ENCODE measurements at regions not wholly inside any gene's neighbourhood (a gene's known extent, or its start where the extent isn't known, plus 50 kb on each side); places are given as distances from the start of the nearest gene placed in this dataset.

DNA sequence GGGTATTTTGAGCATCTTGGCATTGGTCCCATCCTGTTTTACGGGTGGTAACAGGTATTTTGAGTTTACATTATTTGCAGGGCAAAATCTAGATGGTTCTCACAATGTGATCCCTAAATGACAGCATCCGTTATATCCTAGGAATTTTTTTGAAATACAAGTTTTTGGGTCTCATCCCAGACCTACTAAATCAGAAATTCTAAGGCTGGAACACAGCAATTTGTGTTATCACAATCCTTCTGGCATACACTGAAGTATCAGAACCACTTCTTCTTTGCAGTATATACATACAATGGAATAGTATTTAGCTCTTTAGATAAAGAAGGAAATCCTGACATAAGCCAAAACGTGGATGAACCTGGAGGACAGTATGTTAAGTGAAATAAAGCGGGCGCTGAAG, 104.1 kb upstream of the LSM6 start:
- TF ChIP-seq, protein P1, sequence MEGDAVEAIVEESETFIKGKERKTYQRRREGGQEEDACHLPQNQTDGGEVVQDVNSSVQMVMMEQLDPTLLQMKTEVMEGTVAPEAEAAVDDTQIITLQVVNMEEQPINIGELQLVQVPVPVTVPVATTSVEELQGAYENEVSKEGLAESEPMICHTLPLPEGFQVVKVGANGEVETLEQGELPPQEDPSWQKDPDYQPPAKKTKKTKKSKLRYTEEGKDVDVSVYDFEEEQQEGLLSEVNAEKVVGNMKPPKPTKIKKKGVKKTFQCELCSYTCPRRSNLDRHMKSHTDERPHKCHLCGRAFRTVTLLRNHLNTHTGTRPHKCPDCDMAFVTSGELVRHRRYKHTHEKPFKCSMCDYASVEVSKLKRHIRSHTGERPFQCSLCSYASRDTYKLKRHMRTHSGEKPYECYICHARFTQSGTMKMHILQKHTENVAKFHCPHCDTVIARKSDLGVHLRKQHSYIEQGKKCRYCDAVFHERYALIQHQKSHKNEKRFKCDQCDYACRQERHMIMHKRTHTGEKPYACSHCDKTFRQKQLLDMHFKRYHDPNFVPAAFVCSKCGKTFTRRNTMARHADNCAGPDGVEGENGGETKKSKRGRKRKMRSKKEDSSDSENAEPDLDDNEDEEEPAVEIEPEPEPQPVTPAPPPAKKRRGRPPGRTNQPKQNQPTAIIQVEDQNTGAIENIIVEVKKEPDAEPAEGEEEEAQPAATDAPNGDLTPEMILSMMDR (IDR thresholded peaks at IDR 0.05; ENCODE audit: borderline replicate concordance, control extremely low read depth, extremely low read depth, insufficient read depth, missing control alignments) = no peak
- no peak for DNase-seq (ENCODE audit: low spot score)
- in situ Hi-C loops (cut with MboI; ENCODE audit: low sequenced_read_pairs, unreplicated experiment) = no loop called here

DNA sequence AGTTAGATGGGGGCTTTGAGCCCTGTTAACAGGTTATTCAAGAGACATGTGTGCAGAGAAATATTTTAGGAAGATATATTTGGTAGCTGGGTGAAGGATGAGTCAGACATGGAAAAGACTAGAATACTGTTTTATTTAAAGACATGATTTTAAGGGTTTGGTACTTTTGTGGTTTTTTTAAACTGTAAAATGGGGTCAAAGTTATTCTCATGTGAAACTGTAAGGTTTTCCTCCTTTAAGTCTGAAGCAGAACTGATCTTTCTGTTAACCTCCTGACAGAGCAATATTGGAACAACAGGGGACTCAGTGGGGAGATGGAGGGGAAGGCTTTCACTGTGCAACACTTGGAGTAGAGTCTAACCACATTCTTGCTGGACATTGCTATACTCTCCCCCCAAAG, 112.4 kb upstream of the LSM6 start:
- peak; percentile 10 for DNase-seq (ENCODE audit: low spot score)
- TF ChIP-seq, protein P1 (IDR thresholded peaks at IDR 0.05; ENCODE audit: borderline replicate concordance, control extremely low read depth, extremely low read depth, insufficient read depth, missing control alignments) = no peak
- in situ Hi-C loops (cut with MboI; ENCODE audit: low sequenced_read_pairs, unreplicated experiment) = no loop called here

DNA sequence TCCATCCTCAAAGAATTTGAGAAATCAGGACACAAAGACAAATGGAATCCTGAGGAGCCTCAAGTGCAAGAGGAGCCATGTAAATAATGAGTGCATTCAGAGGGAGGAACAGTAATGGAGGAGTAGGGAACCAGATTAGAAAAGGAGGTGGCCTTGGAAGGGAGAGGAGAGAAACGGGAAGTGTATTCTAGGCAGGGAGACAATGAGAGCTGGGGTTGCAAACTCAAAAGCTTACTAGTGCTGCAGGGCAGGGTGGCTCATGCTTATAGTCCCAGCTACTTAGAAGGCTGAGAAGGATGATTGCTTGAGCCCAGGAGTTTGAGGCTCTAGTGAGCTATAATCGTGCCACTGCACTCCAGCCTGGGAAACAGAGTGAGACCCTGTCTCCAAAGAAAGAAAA, 113.2 kb upstream of the LSM6 start:
- in situ Hi-C loops (cut with MboI; ENCODE audit: low sequenced_read_pairs, unreplicated experiment) = no loop called here
- DNase-seq (ENCODE audit: low spot score) = no peak
- TF ChIP-seq, protein P1 (IDR thresholded peaks at IDR 0.05; ENCODE audit: borderline replicate concordance, control extremely low read depth, extremely low read depth, insufficient read depth, missing control alignments) = no peak

DNA sequence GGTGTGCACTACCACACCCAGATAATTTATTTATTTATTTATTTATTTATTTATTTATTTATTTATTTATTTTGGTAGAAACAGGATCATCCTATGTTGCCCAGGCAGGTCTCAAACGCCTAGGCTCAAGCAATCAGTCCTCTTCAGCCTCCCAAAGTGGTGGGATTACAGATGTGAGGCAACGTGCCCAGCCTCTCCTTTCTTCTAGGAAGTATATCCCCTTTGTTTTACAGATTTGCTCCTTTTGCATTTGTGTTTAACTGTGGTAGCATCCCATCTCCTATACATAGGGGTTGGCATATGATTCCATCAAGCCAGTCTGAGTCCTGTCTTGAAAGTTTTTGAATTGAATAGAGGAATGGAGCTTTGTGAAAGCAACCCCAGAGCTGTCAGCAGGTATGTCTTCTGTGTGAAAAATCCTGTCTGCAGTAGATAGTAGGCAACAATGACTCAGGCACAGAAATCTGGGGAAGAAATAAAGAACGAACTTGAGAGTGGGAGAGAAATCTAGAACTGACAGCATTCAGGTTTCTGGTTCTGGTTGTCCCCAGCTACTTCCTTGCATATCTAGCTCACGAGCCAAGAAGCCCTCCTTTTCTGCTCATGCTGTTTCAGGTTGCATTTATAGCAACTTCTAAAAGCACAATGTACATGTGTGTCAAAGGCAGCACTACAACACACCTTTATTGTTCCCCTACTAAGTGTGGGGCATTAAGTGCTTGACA, 113.7 kb upstream of the LSM6 start:
- in situ Hi-C loops (cut with MboI; ENCODE audit: low sequenced_read_pairs, unreplicated experiment) = no loop called here
- no peak for DNase-seq (ENCODE audit: low spot score)
- TF ChIP-seq, protein P1 (IDR thresholded peaks at IDR 0.05; ENCODE audit: borderline replicate concordance, control extremely low read depth, extremely low read depth, insufficient read depth, missing control alignments) = no peak

DNA sequence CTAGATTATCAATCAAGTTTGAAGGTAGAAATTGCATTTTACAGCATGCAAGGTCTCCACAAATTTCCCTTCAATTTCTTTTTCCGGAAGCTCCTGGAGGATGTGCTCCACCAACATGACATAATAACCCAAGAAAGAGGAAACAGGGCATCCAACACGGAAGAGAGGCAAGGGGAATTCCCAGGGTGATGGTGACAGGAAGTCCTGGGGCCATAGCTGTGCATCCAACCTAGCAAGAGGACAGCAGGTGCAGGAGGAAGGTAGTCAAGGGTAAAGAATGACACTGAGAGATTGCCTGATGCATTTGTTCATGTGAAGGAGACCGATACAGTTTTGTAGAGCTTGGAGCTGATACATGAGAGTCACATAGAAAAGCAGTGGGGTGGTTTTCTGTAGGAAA, 115.7 kb upstream of the LSM6 start:
- in situ Hi-C loops (cut with MboI; ENCODE audit: low sequenced_read_pairs, unreplicated experiment) = no loop called here
- TF ChIP-seq, protein P1 (IDR thresholded peaks at IDR 0.05; ENCODE audit: borderline replicate concordance, control extremely low read depth, extremely low read depth, insufficient read depth, missing control alignments) = no peak
- peak; percentile 29 for DNase-seq (ENCODE audit: low spot score)

DNA sequence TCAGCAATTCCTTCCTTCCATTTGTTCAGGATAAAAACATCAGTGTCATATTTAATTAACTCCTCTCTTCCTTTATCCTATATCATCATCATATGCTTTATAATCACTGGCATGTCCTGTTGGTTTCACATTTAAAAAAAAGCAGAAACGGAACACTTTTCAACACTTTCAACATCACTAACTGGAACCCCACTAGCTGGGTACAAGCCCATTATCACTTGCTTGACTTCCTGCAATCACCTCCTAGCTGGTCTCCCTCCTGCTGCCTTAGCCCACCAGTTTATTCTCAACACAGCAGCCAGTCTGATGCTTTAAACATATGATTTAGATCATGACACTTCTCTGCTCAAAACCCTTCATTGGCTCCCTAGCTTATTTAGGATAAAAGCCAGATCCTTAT, 116.4 kb upstream of the LSM6 start:
- in situ Hi-C loops (cut with MboI; ENCODE audit: low sequenced_read_pairs, unreplicated experiment) = no loop called here
- peak; percentile 14 for DNase-seq (ENCODE audit: low spot score)
- TF ChIP-seq, protein P1 (IDR thresholded peaks at IDR 0.05; ENCODE audit: borderline replicate concordance, control extremely low read depth, extremely low read depth, insufficient read depth, missing control alignments) = no peak

Measured in GM13976 (cell line).